ENCODE measurements at regions not wholly inside any gene's neighbourhood (a gene's known extent, or its start where the extent isn't known, plus 50 kb on each side); places are given as distances from the start of the nearest gene placed in this dataset.
"Not testable (repeated sequence)": the region's sequence is repeated elsewhere in the genome, so short reads cannot be mapped to it uniquely, and the experiment has no call there.

GRCh38 chr9:135186248-135187164 is 99.0 kb downstream of the OLFM1 start:
- no peak for ATAC-seq
- Mint-ChIP-seq H3K9me3 (peaks cover 3% of the 10 kb centered on the region), H3K27ac (no peak overlapping the region), H3K27me3 (peaks cover 31% of the 10 kb centered on the region), H3K4me1 (no peaks in the 10 kb centered on the region), H3K4me3 (no peak overlapping the region), H3K36me3 (no peaks in the 10 kb centered on the region)

GRCh38 chr9:135187365-135187764 is 99.9 kb downstream of the OLFM1 start:
- no peak overlapping the region for H3K27ac Mint-ChIP-seq
- H3K4me1 Mint-ChIP-seq = no peaks in the 10 kb centered on the region
- no peak overlapping the region for H3K4me3 Mint-ChIP-seq
- peaks cover 3% of the 10 kb centered on the region for H3K9me3 Mint-ChIP-seq
- ATAC-seq = no peak
- peaks cover 38% of the 10 kb centered on the region for H3K27me3 Mint-ChIP-seq
- no peaks in the 10 kb centered on the region for H3K36me3 Mint-ChIP-seq

GRCh38 chr9:135188681-135189151 is 101.2 kb downstream of the OLFM1 start:
- peaks cover 51% of the 10 kb centered on the region for H3K27me3 Mint-ChIP-seq
- H3K4me3 Mint-ChIP-seq = no peak overlapping the region
- H3K4me1 Mint-ChIP-seq = no peaks in the 10 kb centered on the region
- no peak overlapping the region for H3K27ac Mint-ChIP-seq
- peak; percentile 40 for ATAC-seq
- no peaks in the 10 kb centered on the region for H3K36me3 Mint-ChIP-seq
- H3K9me3 Mint-ChIP-seq = peaks cover 3% of the 10 kb centered on the region

GRCh38 chr9:135189497-135189896 is 102.0 kb downstream of the OLFM1 start:
- H3K9me3 Mint-ChIP-seq = peaks cover 3% of the 10 kb centered on the region
- H3K36me3 Mint-ChIP-seq = no peaks in the 10 kb centered on the region
- no peak overlapping the region for H3K4me3 Mint-ChIP-seq
- no peaks in the 10 kb centered on the region for H3K4me1 Mint-ChIP-seq
- no peak overlapping the region for H3K27ac Mint-ChIP-seq
- H3K27me3 Mint-ChIP-seq = peaks cover 53% of the 10 kb centered on the region
- ATAC-seq = no peak

GRCh38 chr9:135190789-135191577 is 103.5 kb downstream of the OLFM1 start:
- peaks cover 3% of the 10 kb centered on the region for H3K9me3 Mint-ChIP-seq
- no peak for ATAC-seq

GRCh38 chr9:135192686-135193085 is 105.2 kb downstream of the OLFM1 start:
- Mint-ChIP-seq H3K27me3 (peaks cover 53% of the 10 kb centered on the region), H3K4me1 (no peaks in the 10 kb centered on the region), H3K27ac (no peak overlapping the region), H3K4me3 (no peak overlapping the region), H3K36me3 (no peaks in the 10 kb centered on the region), H3K9me3 (peaks cover 6% of the 10 kb centered on the region)
- ATAC-seq = no peak

More at GRCh38 chr9:135190789-135191577, 103.5 kb downstream of the OLFM1 start:
- Mint-ChIP-seq H3K36me3 (no peaks in the 10 kb centered on the region), H3K27ac (no peak overlapping the region), H3K4me3 (no peak overlapping the region), H3K4me1 (no peaks in the 10 kb centered on the region), H3K27me3 (peaks cover 53% of the 10 kb centered on the region)

- H3K4me1 Mint-ChIP-seq, ATAC-seq, H3K27ac Mint-ChIP-seq, H3K9me3 Mint-ChIP-seq, H3K4me3 Mint-ChIP-seq, H3K36me3 Mint-ChIP-seq: not testable (repeated sequence)
- H3K27me3 Mint-ChIP-seq = peaks cover 42% of the 10 kb centered on the region
Measured at GRCh38 chr9:135195975-135196374, 108.5 kb downstream of the OLFM1 start.

- Mint-ChIP-seq H3K4me1 (no peaks in the 10 kb centered on the region), H3K27ac (no peak overlapping the region), H3K4me3 (no peak overlapping the region), H3K9me3 (peaks cover 2% of the 10 kb centered on the region), H3K36me3 (no peaks in the 10 kb centered on the region), H3K27me3 (peaks cover 37% of the 10 kb centered on the region)
- no peak for ATAC-seq
Measured at GRCh38 chr9:135196474-135196873, 109.0 kb downstream of the OLFM1 start.

- Mint-ChIP-seq H3K27ac (no peak overlapping the region), H3K36me3 (no peaks in the 10 kb centered on the region), H3K4me3 (no peak overlapping the region), H3K4me1 (no peaks in the 10 kb centered on the region), H3K9me3 (peaks cover 2% of the 10 kb centered on the region), H3K27me3 (peaks cover 22% of the 10 kb centered on the region)
- ATAC-seq = no peak
Measured at GRCh38 chr9:135198144-135198543, 110.7 kb downstream of the OLFM1 start.

- Mint-ChIP-seq H3K27me3 (peaks cover 16% of the 10 kb centered on the region), H3K36me3 (no peaks in the 10 kb centered on the region), H3K4me1 (no peaks in the 10 kb centered on the region), H3K27ac (no peak overlapping the region), H3K4me3 (no peak overlapping the region), H3K9me3 (peaks cover 2% of the 10 kb centered on the region)
- ATAC-seq = no peak
Measured at GRCh38 chr9:135198586-135199285, 111.3 kb downstream of the OLFM1 start.

- no peak overlapping the region for H3K4me3 Mint-ChIP-seq
- H3K9me3 Mint-ChIP-seq = peaks cover 2% of the 10 kb centered on the region
- no peak overlapping the region for H3K27ac Mint-ChIP-seq
- ATAC-seq = no peak
- H3K27me3 Mint-ChIP-seq = peaks cover 14% of the 10 kb centered on the region
- no peaks in the 10 kb centered on the region for H3K36me3 Mint-ChIP-seq
- no peaks in the 10 kb centered on the region for H3K4me1 Mint-ChIP-seq
Measured at GRCh38 chr9:135199489-135199888, 112.0 kb downstream of the OLFM1 start.

- H3K27ac Mint-ChIP-seq = no peak overlapping the region
- H3K9me3 Mint-ChIP-seq = peaks cover 1% of the 10 kb centered on the region
- no peak overlapping the region for H3K4me3 Mint-ChIP-seq
Measured at GRCh38 chr9:135201711-135202110, 114.2 kb downstream of the OLFM1 start.

GRCh38 chr9:135204177-135204576 is 116.7 kb downstream of the OLFM1 start:
- H3K9me3 Mint-ChIP-seq = no peaks in the 10 kb centered on the region
- H3K36me3 Mint-ChIP-seq = no peaks in the 10 kb centered on the region
- H3K27me3 Mint-ChIP-seq = peaks cover 24% of the 10 kb centered on the region
- no peak overlapping the region for H3K4me3 Mint-ChIP-seq
- no peak for ATAC-seq
- no peak overlapping the region for H3K27ac Mint-ChIP-seq
- no peaks in the 10 kb centered on the region for H3K4me1 Mint-ChIP-seq

More at GRCh38 chr9:135201711-135202110, 114.2 kb downstream of the OLFM1 start:
- Mint-ChIP-seq H3K36me3 (no peaks in the 10 kb centered on the region), H3K27me3 (peaks cover 24% of the 10 kb centered on the region), H3K4me1 (no peaks in the 10 kb centered on the region)
- ATAC-seq = no peak

GRCh38 chr9:135209136-135209535 is 121.7 kb downstream of the OLFM1 start:
- no peak for ATAC-seq
- Mint-ChIP-seq H3K4me3 (no peak overlapping the region), H3K36me3 (no peaks in the 10 kb centered on the region), H3K9me3 (peaks cover 9% of the 10 kb centered on the region), H3K4me1 (no peaks in the 10 kb centered on the region), H3K27ac (no peak overlapping the region), H3K27me3 (peaks cover 24% of the 10 kb centered on the region)

GRCh38 chr9:135209852-135210251 is 122.4 kb downstream of the OLFM1 start:
- peaks cover 24% of the 10 kb centered on the region for H3K27me3 Mint-ChIP-seq
- H3K4me1 Mint-ChIP-seq = no peaks in the 10 kb centered on the region
- no peak overlapping the region for H3K4me3 Mint-ChIP-seq
- H3K36me3 Mint-ChIP-seq = no peaks in the 10 kb centered on the region
- no peak overlapping the region for H3K27ac Mint-ChIP-seq
- ATAC-seq = no peak
- H3K9me3 Mint-ChIP-seq = peaks cover 9% of the 10 kb centered on the region
